ENCODE measurements at regions not wholly inside any gene's neighbourhood (a gene's known extent, or its start where the extent isn't known, plus 50 kb on each side); places are given as distances from the start of the nearest gene placed in this dataset.

- no peak for DNase-seq
- in situ Hi-C loops (cut with MboI; ENCODE audit: low pct_unique_long_range_greater_than_20kb, low sequenced_read_pairs), result no loop called here
Measured at GRCh38 chr21:21714426-21714825, 716.2 kb downstream of the NCAM2 start.

- no peak for DNase-seq
- in situ Hi-C loops (cut with MboI; ENCODE audit: low pct_unique_long_range_greater_than_20kb, low sequenced_read_pairs), result no loop called here
Measured at GRCh38 chr21:21715266-21715969, 717.2 kb downstream of the NCAM2 start.

- in situ Hi-C loops (cut with MboI; ENCODE audit: low pct_unique_long_range_greater_than_20kb, low sequenced_read_pairs), result no loop called here
Measured at GRCh38 chr21:21722731-21723130, 724.5 kb downstream of the NCAM2 start.

GRCh38 chr21:21730512-21730911 is 732.3 kb downstream of the NCAM2 start:
- DNase-seq, result no peak
- in situ Hi-C loops (cut with MboI; ENCODE audit: low pct_unique_long_range_greater_than_20kb, low sequenced_read_pairs), result no loop called here

More at GRCh38 chr21:21722731-21723130, 724.5 kb downstream of the NCAM2 start:
- no peak for DNase-seq

GRCh38 chr21:21731626-21732025 is 733.4 kb downstream of the NCAM2 start:
- in situ Hi-C loops (cut with MboI; ENCODE audit: low pct_unique_long_range_greater_than_20kb, low sequenced_read_pairs), result no loop called here
- no peak for DNase-seq

GRCh38 chr21:21734088-21734487 is 735.9 kb downstream of the NCAM2 start:
- no peak for DNase-seq
- in situ Hi-C loops (cut with MboI; ENCODE audit: low pct_unique_long_range_greater_than_20kb, low sequenced_read_pairs), result no loop called here

GRCh38 chr21:21737186-21737585 is 739.0 kb downstream of the NCAM2 start:
- no peak for DNase-seq
- in situ Hi-C loops (cut with MboI; ENCODE audit: low pct_unique_long_range_greater_than_20kb, low sequenced_read_pairs), result no loop called here

GRCh38 chr21:21740207-21740606 is 742.0 kb downstream of the NCAM2 start:
- in situ Hi-C loops (cut with MboI; ENCODE audit: low pct_unique_long_range_greater_than_20kb, low sequenced_read_pairs), result no loop called here
- DNase-seq, result no peak

GRCh38 chr21:21750124-21750825 is 752.1 kb downstream of the NCAM2 start:
- no peak for DNase-seq

GRCh38 chr21:21751286-21751685 is 753.1 kb downstream of the NCAM2 start:
- in situ Hi-C loops (cut with MboI; ENCODE audit: low pct_unique_long_range_greater_than_20kb, low sequenced_read_pairs), result no loop called here
- no peak for DNase-seq

More at GRCh38 chr21:21750124-21750825, 752.1 kb downstream of the NCAM2 start:
- in situ Hi-C loops (cut with MboI; ENCODE audit: low pct_unique_long_range_greater_than_20kb, low sequenced_read_pairs), result no loop called here

- in situ Hi-C loops (cut with MboI; ENCODE audit: low pct_unique_long_range_greater_than_20kb, low sequenced_read_pairs), result no loop called here
- DNase-seq, result no peak
Measured at GRCh38 chr21:21762855-21763254, 764.6 kb downstream of the NCAM2 start.

- in situ Hi-C loops (cut with MboI; ENCODE audit: low pct_unique_long_range_greater_than_20kb, low sequenced_read_pairs), result no loop called here
- DNase-seq, result no peak
Measured at GRCh38 chr21:21764281-21764680, 766.1 kb downstream of the NCAM2 start.

GRCh38 chr21:21767276-21767675 is 769.1 kb downstream of the NCAM2 start:
- DNase-seq, result no peak
- in situ Hi-C loops (cut with MboI; ENCODE audit: low pct_unique_long_range_greater_than_20kb, low sequenced_read_pairs), result no loop called here

- in situ Hi-C loops (cut with MboI; ENCODE audit: low pct_unique_long_range_greater_than_20kb, low sequenced_read_pairs), result no loop called here
Measured at GRCh38 chr21:21788591-21788990, 790.4 kb downstream of the NCAM2 start.

GRCh38 chr21:21801921-21802320 is 803.7 kb downstream of the NCAM2 start:
- no peak for DNase-seq
- in situ Hi-C loops (cut with MboI; ENCODE audit: low pct_unique_long_range_greater_than_20kb, low sequenced_read_pairs), result no loop called here

More at GRCh38 chr21:21788591-21788990, 790.4 kb downstream of the NCAM2 start:
- DNase-seq, result no peak

- no peak for DNase-seq
- in situ Hi-C loops (cut with MboI; ENCODE audit: low pct_unique_long_range_greater_than_20kb, low sequenced_read_pairs), result no loop called here
Measured at GRCh38 chr21:21806711-21807597, 808.7 kb downstream of the NCAM2 start.

GRCh38 chr21:21807598-21807903 is 809.3 kb downstream of the NCAM2 start:
- in situ Hi-C loops (cut with MboI; ENCODE audit: low pct_unique_long_range_greater_than_20kb, low sequenced_read_pairs), result no loop called here
- DNase-seq, result no peak

- DNase-seq, result no peak
- in situ Hi-C loops (cut with MboI; ENCODE audit: low pct_unique_long_range_greater_than_20kb, low sequenced_read_pairs), result no loop called here
Measured at GRCh38 chr21:21813289-21813688, 815.1 kb downstream of the NCAM2 start.

GRCh38 chr21:21813934-21814333 is 815.7 kb downstream of the NCAM2 start:
- no peak for DNase-seq
- in situ Hi-C loops (cut with MboI; ENCODE audit: low pct_unique_long_range_greater_than_20kb, low sequenced_read_pairs), result no loop called here

GRCh38 chr21:21816778-21817177 is 818.6 kb downstream of the NCAM2 start:
- in situ Hi-C loops (cut with MboI; ENCODE audit: low pct_unique_long_range_greater_than_20kb, low sequenced_read_pairs), result no loop called here
- no peak for DNase-seq
